ENCODE measurements at regions not wholly inside any gene's neighbourhood (a gene's known extent, or its start where the extent isn't known, plus 50 kb on each side); places are given as distances from the start of the nearest gene placed in this dataset. TPM values are rescaled to one million over a fixed set of nuclear protein-coding genes. Genes with fewer than 3 reads are reported as not detected.

DNA sequence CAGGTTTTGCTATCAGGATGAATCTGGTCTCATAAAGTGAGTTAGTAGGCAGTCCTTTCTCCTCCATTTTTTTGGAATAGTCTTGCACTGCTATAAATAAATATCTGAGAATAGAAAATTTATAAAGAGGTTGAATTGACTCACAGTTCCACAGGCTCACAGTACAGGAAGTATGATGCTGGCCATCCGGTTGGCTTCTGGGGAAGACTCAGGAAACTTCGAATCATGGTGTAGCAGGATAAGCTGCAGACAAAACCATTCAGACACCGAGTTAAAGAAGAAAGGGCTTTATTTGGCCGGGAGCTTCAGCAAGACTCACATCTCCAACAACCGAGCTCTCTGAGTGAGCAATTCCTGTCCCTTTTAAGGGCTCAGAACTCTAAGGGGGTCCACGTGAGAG is 348.2 kb downstream of the KCTD8 start:
- Histone ChIP-seq H3K4me3 (no peak overlapping the region), H3K36me3 (no peaks in the 10 kb centered on the region), H3K9me3 (no peaks in the 10 kb centered on the region), H3K27ac (no peak overlapping the region), H3K27me3 (no peaks in the 10 kb centered on the region), H3K4me1 (no peaks in the 10 kb centered on the region)
- no peak for TF ChIP-seq POLR2A (IDR thresholded peaks at IDR 0.05)
- TF ChIP-seq, protein P1, sequence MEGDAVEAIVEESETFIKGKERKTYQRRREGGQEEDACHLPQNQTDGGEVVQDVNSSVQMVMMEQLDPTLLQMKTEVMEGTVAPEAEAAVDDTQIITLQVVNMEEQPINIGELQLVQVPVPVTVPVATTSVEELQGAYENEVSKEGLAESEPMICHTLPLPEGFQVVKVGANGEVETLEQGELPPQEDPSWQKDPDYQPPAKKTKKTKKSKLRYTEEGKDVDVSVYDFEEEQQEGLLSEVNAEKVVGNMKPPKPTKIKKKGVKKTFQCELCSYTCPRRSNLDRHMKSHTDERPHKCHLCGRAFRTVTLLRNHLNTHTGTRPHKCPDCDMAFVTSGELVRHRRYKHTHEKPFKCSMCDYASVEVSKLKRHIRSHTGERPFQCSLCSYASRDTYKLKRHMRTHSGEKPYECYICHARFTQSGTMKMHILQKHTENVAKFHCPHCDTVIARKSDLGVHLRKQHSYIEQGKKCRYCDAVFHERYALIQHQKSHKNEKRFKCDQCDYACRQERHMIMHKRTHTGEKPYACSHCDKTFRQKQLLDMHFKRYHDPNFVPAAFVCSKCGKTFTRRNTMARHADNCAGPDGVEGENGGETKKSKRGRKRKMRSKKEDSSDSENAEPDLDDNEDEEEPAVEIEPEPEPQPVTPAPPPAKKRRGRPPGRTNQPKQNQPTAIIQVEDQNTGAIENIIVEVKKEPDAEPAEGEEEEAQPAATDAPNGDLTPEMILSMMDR (IDR thresholded peaks at IDR 0.05): no peak
- no peak for DNase-seq
- intact Hi-C loops (cut with DNase I; ENCODE audit: low total_unique reads): no loop called here

- intact Hi-C loops (cut with DNase I; ENCODE audit: low total_unique reads): no loop called here
- Histone ChIP-seq H3K4me3 (no peak overlapping the region), H3K4me1 (no peaks in the 10 kb centered on the region), H3K9me3 (no peaks in the 10 kb centered on the region), H3K27me3 (no peaks in the 10 kb centered on the region), H3K36me3 (no peaks in the 10 kb centered on the region), H3K27ac (no peak overlapping the region)
- no peak for TF ChIP-seq POLR2A (IDR thresholded peaks at IDR 0.05)
- TF ChIP-seq, protein P1 (IDR thresholded peaks at IDR 0.05): no peak
- DNase-seq: no peak
Observed at GRCh38 chr4:44118971-44119680, 329.5 kb downstream of the KCTD8 start.

DNA sequence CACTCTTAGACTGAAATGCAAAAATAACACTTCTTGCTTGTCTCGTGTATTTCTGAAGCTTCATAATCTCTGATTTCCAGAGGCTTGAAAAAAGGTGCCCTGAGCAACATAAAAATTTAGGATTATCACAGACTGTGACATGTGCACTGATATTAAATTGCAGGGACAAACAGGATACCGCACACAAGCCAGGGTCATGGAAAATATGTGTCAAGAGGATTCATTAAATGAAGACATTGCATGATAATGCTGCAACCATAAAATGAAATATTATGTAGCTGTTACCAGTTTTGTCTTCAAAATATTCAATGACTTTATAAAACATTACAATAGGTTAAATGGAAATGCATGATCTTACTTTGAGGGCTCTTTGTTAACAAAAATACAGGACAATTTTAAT is 328.0 kb downstream of the KCTD8 start:
- Histone ChIP-seq H3K4me1 (no peaks in the 10 kb centered on the region), H3K4me3 (no peak overlapping the region), H3K27me3 (no peaks in the 10 kb centered on the region), H3K9me3 (no peaks in the 10 kb centered on the region), H3K36me3 (no peaks in the 10 kb centered on the region), H3K27ac (no peak overlapping the region)
- DNase-seq: no peak
- intact Hi-C loops (cut with DNase I; ENCODE audit: low total_unique reads): no loop called here
- TF ChIP-seq, protein P1 (IDR thresholded peaks at IDR 0.05): no peak
- no peak for TF ChIP-seq POLR2A (IDR thresholded peaks at IDR 0.05)

GRCh38 chr4:44121210-44121609 is 327.4 kb downstream of the KCTD8 start:
- no peak overlapping the region for H3K27ac ChIP-seq
- TF ChIP-seq POLR2A (IDR thresholded peaks at IDR 0.05): no peak
- TF ChIP-seq, protein P1 (IDR thresholded peaks at IDR 0.05): no peak
- H3K9me3 ChIP-seq: no peaks in the 10 kb centered on the region
- H3K4me3 ChIP-seq: no peak overlapping the region
- intact Hi-C loops (cut with DNase I; ENCODE audit: low total_unique reads): no loop called here
- no peaks in the 10 kb centered on the region for H3K4me1 ChIP-seq
- no peaks in the 10 kb centered on the region for H3K27me3 ChIP-seq
- H3K36me3 ChIP-seq: no peaks in the 10 kb centered on the region
- DNase-seq: no peak

Small RNA genes in the stretch of these regions (small RNA-seq; reads per million reads assigned to genes)
- not detected for gene AC098590.2
- not detected for gene RN7SL193P

Data from uterus (tissue), 3 donors.